ENCODE measurements at regions not wholly inside any gene's neighbourhood (a gene's known extent, or its start where the extent isn't known, plus 50 kb on each side); places are given as distances from the start of the nearest gene placed in this dataset.

- Histone ChIP-seq H3K4me3 (replicated peaks in 1 of 3; ENCODE audit: insufficient read depth in 1 of 3, low read depth in 1 of 3, low read length in 3 of 3) (no peak overlapping the region), H3K9ac (replicated peaks; ENCODE audit: extremely low read depth, insufficient read depth, low read length) (no peak overlapping the region), H3K27me3 (ENCODE audit: control insufficient read depth in 2 of 2, insufficient read depth in 2 of 2, low read length in 2 of 2) (peaks cover 0 to 5% of the 10 kb centered on the region in 2 experiments), H2AFZ (ENCODE audit: low read depth, low read length) (no peak overlapping the region), H4K20me1 (replicated peaks; ENCODE audit: control insufficient read depth, extremely low read depth, insufficient read depth, low read length) (no peaks in the 10 kb centered on the region), H3K9me3 (replicated peaks; ENCODE audit: control insufficient read depth, insufficient read depth, low read length) (no peaks in the 10 kb centered on the region), H3K4me1 (ENCODE audit: control insufficient read depth, extremely low read depth, insufficient read depth, low read length) (no peaks in the 10 kb centered on the region), H3K9me1 (replicated peaks; ENCODE audit: control insufficient read depth, extremely low read depth, insufficient read depth, low read length) (no peaks in the 10 kb centered on the region), H3K79me2 (ENCODE audit: control insufficient read depth, insufficient read depth, low read length) (no peaks in the 10 kb centered on the region), H3K27ac (ENCODE audit: insufficient read depth, low read depth, low read length) (no peak overlapping the region), H3K36me3 (ENCODE audit: control insufficient read depth in 2 of 2, extremely low read depth in 1 of 2, insufficient read depth in 2 of 2, low read length in 2 of 2) (no peaks in the 10 kb centered on the region), H3K4me2 (ENCODE audit: insufficient read depth, low read length) (no peak overlapping the region)
- POLR2A ChIA-PET, result no interaction called here
- dilution Hi-C loops (cut with MboI; ENCODE audit: extremely low pct_ligation_motif_present, low sequenced_read_pairs) (no loop called here), intact Hi-C loops (cut with micrococcal nuclease) (no loop called here)
- no peak for TF ChIP-seq CTCF (IDR thresholded peaks at IDR 0.05; ENCODE audit: extremely low read depth in 1 of 2, insufficient read depth in 1 of 2, low read depth in 1 of 2, low read length in 2 of 2)
- FAIRE-seq (no peak), DNase-seq (ENCODE audit: low read depth, low spot score) (no peak)
- BruUV-seq (replicated peaks), result no TSS peak
- CTCF ChIA-PET, result interaction anchor here (1.8 kb wide), 1 partner anchor 14 kb away, joined by 6 read pairs; no protein-coding TSS in a partner anchor
Measured at GRCh38 chr12:125197326-125197725, 132.1 kb downstream of the AACS start.

GRCh38 chr12:125198652-125199051 lies 133.4 kb downstream of the AACS start:
- TF ChIP-seq EZH2 (IDR thresholded peaks at IDR 0.05; ENCODE audit: borderline replicate concordance, low read depth, low read length, severe bottlenecking) (no peak), GATA2 (IDR thresholded peaks at IDR 0.05; ENCODE audit: insufficient read depth, insufficient read length, low read depth, low read length) (no peak)
- ChIA-PET POLR2A (no interaction called here), CTCF (interaction anchor here (1.0 to 1.8 kb wide), 2 partner anchors 10 to 15 kb away, joined by 3 to 6 read pairs; no protein-coding TSS in a partner anchor)
- DNase-seq (ENCODE audit: low read depth, low spot score) (no peak), FAIRE-seq (no peak)
- Histone ChIP-seq H4K20me1 (replicated peaks; ENCODE audit: control insufficient read depth, extremely low read depth, insufficient read depth, low read length) (no peaks in the 10 kb centered on the region), H3K36me3 (ENCODE audit: control insufficient read depth in 2 of 2, extremely low read depth in 1 of 2, insufficient read depth in 2 of 2, low read length in 2 of 2) (no peaks in the 10 kb centered on the region), H3K79me2 (ENCODE audit: control insufficient read depth, insufficient read depth, low read length) (no peaks in the 10 kb centered on the region), H3K4me1 (ENCODE audit: control insufficient read depth, extremely low read depth, insufficient read depth, low read length) (no peaks in the 10 kb centered on the region), H2AFZ (ENCODE audit: low read depth, low read length) (no peak overlapping the region), H3K9me3 (replicated peaks; ENCODE audit: control insufficient read depth, insufficient read depth, low read length) (no peaks in the 10 kb centered on the region), H3K9me1 (replicated peaks; ENCODE audit: control insufficient read depth, extremely low read depth, insufficient read depth, low read length) (no peaks in the 10 kb centered on the region), H3K27me3 (ENCODE audit: control insufficient read depth in 2 of 2, insufficient read depth in 2 of 2, low read length in 2 of 2) (peaks cover 0 to under 1% of the 10 kb centered on the region in 2 experiments), H3K27ac (ENCODE audit: insufficient read depth, low read depth, low read length) (no peak overlapping the region), H3K4me3 (replicated peaks in 1 of 3; ENCODE audit: insufficient read depth in 1 of 3, low read depth in 1 of 3, low read length in 3 of 3) (no peak overlapping the region), H3K9ac (replicated peaks; ENCODE audit: extremely low read depth, insufficient read depth, low read length) (no peak overlapping the region), H3K4me2 (ENCODE audit: insufficient read depth, low read length) (no peak overlapping the region)
- dilution Hi-C loops (cut with MboI; ENCODE audit: extremely low pct_ligation_motif_present, low sequenced_read_pairs), result no loop called here
- BruUV-seq (replicated peaks), result no TSS peak
- intact Hi-C loops (cut with micrococcal nuclease), result no loop called here

All from endothelial cell of umbilical vein (primary cell).